ENCODE measurements at regions not wholly inside any gene's neighbourhood (a gene's known extent, or its start where the extent isn't known, plus 50 kb on each side); places are given as distances from the start of the nearest gene placed in this dataset.
"Not testable (repeated sequence)": the region's sequence is repeated elsewhere in the genome, so short reads cannot be mapped to it uniquely, and the experiment has no call there.

DNA sequence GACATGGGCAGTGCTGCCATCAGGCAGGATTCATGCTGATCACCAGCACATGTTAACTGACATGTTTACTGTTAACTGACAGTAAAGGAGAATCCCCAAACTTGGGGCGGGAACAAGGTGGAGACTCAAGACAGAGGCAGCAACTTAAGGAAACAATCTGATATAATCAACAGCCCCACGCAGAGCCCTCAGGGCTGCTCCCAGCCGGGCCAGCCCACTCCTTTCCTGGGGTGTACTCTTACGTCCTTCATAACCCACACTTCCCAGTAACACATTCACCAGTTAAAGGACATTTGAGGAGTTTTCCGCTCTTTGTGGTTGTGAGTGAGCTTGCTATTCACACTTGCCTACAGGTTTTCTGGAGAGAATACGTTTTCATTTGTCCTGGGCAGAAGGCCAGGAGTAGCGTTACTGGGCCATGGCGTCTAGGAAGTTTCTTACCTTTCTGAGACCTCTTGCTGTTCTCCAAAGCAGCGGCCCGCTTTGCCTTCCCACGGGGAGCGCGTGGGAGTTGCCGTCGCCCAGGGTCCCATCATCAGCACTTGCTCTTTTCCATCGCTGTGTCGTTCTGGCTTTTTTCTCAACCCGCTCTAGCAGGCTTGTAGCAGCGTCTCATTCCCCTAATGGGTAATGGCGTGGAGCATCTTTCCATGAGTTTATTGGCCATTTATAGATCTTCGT lies 56.4 kb downstream of the FOXF2 start:
- no peak for DNase-seq

DNA sequence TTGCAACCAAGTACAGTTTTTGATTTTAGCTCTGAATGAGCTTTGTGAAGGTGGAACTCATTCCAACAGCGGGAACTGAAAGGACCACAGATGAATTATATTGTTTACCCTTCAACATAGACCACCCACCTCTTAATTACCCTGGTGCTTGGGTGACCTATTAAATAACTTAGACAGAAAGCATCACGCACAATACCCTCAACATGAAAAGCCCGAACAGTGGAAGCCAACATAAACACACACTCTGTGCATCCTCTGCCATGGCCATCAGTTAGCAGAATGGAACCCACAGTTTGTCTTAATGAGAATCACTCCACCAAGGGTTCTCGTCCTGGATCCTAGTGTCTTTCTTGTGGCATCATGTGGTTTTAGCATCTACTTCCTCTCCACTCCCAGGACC lies 60.5 kb downstream of the FOXF2 start:
- DNase-seq: no peak

- no peak for DNase-seq
Observed at GRCh38 chr6:1453024-1453423, 63.6 kb downstream of the FOXF2 start.

- not testable (repeated sequence) for DNase-seq
Observed at GRCh38 chr6:1456816-1457215, 67.4 kb downstream of the FOXF2 start.

DNA sequence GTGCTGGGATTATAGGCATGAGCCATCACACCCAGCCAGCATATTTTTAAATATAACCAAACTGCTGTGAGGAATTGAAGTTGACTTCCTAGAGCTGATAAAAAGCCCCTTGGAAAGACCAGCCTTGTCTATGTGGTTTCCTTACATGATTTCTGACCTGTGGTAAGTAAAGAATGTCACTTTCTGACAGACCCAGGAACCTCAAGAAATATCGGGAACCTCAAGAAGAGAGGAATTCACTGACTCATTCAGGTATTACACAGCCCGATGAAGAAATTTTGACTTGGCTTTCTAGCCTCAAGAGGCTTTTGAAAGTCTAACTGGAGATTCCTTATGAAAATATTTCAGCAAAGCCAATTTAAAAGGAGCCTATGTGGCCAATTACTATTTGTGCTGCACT lies 71.8 kb downstream of the FOXF2 start:
- no peak for DNase-seq

DNA sequence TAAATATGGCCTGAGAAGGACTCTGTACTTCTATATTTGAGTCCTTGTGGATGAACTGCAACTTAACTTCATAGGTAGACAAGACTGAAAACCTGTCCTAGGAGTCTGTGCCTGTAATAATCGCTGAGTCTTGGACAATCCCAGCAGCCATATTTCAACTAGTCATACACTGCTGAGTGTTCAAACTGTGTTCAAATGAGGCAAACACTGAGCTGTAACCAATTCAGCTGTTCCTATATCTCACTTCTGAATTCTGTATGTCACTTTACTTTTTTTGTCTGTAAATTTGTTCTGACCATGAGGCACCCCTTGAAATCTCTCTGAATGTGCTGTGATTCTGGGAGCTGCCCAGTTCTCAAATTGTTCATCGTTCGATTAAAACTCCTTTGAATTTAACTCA lies 72.4 kb downstream of the FOXF2 start:
- DNase-seq: no peak

DNA sequence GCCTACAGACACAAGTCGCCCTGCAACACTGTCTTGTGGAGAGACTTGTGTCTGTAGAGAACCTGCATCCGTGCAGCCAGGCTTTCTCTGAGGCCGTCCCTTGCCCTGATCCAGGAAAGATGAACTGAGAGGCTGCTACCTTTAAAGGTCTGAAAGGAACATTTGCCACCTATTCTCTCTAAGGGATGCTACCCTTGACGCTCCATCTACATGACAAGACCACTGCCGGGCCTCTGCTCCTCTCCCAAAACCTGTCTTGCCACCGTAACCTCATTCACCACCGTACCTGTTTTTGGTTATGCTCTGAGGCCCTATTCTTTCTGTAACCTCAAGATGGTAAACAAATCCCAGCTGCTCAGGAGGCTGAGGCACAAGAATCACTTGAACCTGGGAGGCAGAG lies 73.9 kb downstream of the FOXF2 start:
- DNase-seq: no peak

DNA sequence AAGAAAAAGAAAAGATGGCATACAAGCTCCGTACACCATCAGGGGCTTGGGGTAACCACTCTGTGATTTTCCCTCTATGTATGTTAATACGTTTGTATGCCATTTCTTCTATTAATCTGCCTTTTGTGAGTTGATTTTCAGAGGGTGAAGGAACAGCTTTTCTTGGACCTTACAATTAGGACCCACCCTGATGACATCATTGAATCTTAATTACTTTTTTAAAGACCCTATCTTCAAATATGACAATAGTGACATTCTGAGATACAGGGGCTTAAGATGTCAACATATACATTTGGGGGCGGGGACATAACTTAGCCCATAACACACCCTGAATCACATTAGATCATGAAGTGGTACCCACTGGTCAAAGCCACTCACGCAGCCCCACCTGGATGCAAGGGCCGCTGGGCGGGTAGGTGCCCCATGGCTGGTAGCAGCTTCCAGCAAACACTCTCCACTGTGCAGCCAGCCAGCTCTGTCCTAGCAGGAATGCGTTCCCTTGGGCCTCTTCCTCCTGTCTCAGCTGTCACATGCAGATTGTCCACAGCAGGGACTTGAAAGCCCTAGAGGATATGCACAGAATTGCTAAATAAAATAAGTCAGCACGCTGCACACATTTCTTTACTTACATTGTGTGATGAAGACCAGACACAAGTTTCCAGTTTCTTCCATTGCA lies 74.5 kb downstream of the FOXF2 start:
- no peak for DNase-seq

DNA sequence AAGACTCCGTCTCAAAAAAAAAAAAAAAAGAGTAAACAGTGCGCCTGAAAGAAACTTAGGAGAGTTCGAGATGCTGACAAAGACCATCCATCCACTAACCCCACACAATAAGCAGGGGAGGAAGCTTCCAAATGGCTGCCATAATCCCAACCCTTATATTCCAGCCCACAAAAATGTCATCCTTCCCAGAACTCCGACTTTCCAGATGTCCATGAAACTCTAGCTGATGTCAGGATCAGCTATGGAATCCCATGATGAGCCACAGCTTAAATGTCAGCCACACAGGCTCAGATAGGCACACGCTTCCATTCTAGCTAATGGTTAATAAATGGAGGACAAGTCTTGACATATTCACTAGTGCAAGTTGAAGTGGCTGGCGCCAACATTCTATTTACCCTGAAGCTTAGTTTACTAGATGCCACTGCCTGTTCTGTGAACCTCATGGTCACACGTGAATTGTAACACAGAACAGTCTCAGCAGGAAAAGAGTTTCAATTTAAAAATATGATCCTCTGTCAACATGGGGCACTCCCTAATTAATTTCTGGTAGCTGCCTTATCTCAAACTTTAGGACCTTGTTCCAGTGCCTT lies 75.5 kb downstream of the FOXF2 start:
- no peak for DNase-seq

DNA sequence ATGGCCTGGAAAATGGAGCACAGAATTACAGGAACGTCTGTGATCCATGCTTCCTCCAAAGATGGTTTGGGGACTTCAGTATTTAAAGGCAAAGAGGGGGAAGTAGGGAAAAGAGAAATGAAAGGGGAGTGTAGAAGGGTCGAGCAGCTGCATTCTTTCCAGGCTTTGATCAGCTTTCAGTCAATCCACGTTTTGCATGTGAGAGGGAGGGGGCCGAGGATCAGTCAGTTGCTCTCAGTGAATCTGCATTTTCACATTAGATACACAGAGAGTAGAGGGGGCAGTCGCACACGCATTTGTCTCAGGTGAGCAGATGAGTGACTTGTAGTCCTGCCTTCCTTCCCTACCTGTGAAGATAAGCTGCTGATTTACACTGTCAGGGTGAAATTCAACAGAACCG lies 78.8 kb downstream of the FOXF2 start:
- DNase-seq: no peak

DNA sequence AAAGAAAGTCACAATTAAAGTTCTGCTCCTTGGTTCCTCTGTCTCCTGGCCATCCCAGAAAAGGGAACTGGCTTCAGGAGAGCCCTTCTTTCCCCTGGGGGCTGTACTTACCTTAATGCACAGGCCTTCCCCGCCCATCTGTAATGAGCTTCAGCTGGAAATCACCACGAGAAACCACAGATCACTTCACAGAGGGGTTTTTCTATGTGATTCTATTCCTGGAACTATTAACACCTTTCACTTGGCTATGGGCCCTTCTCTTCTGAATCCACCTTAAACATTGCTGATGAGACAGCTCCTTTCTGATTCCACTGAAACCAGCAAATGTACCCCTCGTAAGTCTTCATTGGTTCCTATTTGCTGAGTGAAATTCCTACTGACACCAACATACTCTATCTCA lies 80.7 kb downstream of the FOXF2 start:
- DNase-seq: no peak

GRCh38 chr6:1472643-1473042 lies 83.3 kb downstream of the FOXF2 start:
- no peak for DNase-seq

DNA sequence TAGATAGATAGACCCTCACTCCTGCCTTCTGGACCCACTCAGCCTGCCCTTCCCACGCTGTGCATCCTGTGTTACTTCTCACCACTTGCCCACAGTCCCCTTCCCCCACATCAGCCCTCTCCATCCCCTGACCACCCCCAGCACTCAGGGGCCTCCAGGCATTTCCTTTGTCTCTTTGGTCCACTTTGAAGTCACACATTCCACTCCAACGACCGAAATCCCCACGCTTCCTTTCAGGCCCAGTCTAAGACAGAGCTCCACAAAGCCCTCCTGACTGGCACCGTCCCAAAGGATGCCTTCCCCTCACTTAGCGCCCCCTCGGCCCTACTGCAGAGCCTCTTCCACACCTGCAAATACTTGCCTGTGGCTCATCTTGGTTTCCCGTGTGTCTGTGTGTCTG lies 83.8 kb downstream of the FOXF2 start:
- no peak for DNase-seq

DNA sequence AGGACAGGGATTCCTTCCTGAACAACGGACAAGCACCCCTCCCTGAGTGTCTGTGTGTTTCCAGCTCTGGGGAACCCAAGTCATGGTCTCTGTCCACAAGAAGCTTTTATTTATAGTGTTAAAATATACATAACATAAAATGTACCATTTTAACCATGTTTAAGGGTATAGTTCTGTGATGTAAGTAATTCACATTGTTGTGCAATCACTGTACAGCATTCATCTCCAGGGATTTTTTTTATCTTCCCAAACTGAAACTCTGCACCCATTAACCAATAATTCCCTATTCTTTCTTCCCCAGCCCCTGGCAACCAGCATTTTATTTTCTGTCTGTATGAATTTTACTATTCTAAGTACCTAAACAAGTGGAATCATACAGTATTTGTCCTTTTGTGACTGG lies 84.2 kb downstream of the FOXF2 start:
- DNase-seq: no peak

DNA sequence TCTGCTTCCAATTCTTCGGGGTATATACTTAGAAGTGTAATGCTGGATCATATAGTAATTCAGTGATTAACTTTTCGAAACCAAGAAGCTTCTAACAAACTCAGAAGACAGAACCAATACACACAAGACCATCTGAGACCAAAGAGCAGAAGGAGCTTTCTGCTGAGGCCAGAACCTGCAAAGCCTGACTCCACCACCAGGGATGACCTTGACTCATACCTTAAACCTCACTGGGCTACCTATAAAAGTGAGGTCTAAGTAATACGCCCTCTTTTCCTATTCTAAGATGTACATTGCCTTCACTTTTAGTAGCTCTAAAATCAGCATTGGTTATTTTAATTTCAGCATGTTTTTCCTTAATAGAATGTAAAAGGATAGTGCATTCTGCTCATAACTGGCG lies 84.8 kb downstream of the FOXF2 start:
- no peak for DNase-seq

DNA sequence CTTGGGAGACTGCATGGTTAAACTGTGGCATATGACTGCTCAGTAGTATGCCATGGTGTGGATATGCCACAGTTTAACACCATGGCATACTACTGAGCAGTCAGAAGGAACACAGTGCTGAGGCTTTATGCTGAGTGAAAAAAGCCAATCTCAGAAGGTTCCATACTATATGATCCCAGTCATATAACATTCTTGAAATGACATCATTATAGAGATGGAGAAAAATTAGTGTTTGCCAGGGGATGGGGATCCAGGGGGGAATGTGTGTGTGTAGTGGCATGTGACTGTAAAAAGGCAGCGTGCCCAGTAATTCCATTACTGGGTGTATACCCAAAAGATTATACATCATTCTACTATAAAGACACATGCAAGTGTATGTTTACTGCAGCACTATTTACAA lies 85.8 kb downstream of the FOXF2 start:
- no peak for DNase-seq

DNA sequence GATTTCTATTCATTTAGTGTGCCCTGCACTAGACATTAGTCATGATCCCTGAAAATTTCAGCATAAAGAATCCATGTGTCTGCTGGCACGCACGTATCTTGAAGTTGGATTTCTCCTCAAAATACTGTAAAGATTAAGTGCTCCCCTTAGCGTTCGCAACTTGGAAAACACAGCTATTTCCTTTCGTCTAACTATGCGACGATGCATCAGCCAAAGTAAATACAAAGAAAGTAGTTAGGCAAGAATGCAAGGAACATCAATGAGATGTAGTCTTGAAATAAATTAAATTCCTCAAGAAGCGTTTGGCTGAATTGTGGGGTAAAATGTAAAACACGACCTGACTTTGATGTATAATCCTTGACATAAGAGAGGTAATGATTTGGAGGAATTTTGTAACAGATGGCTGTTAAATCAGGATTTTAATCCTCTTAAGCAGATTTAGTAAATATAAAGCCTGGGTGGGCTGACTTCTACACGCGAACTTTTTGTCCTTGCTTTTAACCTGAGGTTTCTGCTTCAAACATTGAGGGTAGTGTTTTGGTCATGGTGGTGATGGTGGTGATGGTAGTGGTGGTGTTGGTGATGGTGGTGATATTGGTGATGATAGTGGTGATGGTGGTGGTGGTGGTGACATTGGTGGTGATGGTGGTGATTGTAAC lies 88.2 kb downstream of the FOXF2 start:
- DNase-seq: no peak

DNA sequence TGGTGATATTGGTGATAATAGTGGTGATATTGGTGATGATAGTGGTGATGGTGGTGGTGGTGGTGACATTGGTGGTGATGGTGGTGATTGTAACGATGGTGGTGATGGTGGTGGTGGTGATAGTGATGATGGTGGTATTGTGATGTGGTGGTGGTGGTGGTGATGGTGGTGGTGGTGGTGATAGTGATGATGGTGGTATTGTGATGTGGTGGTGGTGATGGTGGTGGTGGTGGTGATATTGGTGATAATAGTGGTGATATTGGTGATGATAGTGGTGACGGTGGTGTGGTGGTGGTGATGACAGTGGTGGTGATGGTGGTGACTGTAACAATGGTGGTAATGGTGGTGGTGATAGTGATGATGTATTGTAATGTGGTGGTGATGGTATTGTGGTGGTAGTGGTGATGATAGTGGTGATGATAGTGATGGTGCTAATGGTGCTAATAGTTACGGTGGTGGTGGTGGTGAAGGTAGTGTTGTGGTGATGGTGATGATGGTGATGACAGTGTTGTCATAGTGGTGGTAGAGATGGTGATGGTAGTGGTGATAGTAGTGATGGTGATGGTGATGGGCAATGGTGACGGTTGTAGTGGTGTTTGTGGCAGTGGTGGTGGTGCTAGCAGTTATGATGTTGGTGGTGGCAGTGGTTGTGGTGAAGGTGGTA lies 88.9 kb downstream of the FOXF2 start:
- DNase-seq: not testable (repeated sequence)

GRCh38 chr6:1479095-1479494 lies 89.7 kb downstream of the FOXF2 start:
- no peak for DNase-seq

GRCh38 chr6:1479601-1480221 lies 90.3 kb downstream of the FOXF2 start:
- DNase-seq: no peak

GRCh38 chr6:1481286-1481685 lies 91.9 kb downstream of the FOXF2 start:
- DNase-seq: no peak

GRCh38 chr6:1482381-1483166 lies 93.2 kb downstream of the FOXF2 start:
- DNase-seq: no peak
